Esophagus muscularis mucosa (tissue), 3 donors: ENCODE measurements at regions not wholly inside any gene's neighbourhood (a gene's known extent, or its start where the extent isn't known, plus 50 kb on each side); places are given as distances from the start of the nearest gene placed in this dataset.
"Not testable (repeated sequence)": the region's sequence is repeated elsewhere in the genome, so short reads cannot be mapped to it uniquely, and the experiment has no call there.

ENCODE experiments used
- POLR2A ChIP-seq: fragments of 450-650 bp; IDR thresholded peaks from one replicate; pipeline ENCODE4 v1.6.1; 2017; ENCODE audit warnings: antibody characterized with exemption, moderate library complexity, mild to moderate bottlenecking, low read depth
- POLR2AphosphoS5 ChIP-seq, 2 donors: sonication (generic); formaldehyde crosslinking; IDR thresholded peaks; one replicate each; pipeline ENCODE4 v1.6.1; 2017; ENCODE audit warnings: antibody characterized with exemption in 2 of 2
- TF ChIP-seq, protein P1 (sequence below), 3 experiments: fragments of 200-600 bp in 2 of 3; fragments of 450-650 bp in 1 of 3; sonication (generic) in 2 of 3; IDR thresholded peaks; one replicate each; pipeline ENCODE4 v1.5.1; 2017 to 2019; ENCODE audit warnings: antibody characterized with exemption in 3 of 3, mild to moderate bottlenecking in 2 of 3, moderate library complexity in 1 of 3

DNA sequence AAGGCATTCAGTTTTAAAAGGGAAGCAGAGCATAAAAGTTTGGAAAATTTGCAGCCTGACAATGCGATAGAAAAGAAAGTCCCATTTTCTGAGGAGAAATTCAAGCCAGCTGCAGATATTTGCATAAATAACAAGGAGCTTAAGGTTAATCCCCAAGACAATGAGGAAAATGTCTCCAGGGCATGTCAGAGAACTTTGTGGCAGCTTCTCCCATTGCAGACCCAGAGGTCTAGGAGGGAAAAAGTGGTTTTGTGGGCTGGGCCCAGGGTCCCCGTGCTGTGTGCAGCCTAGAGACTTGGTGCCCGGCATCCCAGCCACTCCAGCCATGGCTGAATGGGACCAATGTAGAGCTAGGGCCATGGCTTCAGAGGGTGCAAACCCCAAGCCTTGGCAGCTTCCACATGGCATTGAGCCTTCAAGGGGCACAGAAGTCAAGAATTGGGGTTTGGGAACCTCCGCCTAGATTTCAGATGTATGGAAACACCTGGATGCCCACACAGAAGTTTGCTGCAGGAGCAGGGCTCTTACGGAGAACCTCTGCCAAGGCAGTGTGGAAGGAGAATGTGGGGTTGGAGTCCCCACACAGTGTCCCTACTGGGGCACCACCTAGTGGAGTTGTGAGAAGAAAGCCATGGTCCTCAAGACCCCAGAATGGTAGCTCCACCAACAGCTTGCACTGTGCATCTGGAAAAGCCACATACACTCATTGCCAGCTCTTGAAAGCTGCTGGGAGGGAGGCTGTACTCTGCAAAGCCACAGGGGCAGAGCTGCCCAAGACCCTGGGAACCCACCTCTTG is 62.3 kb upstream of the SSBP3 start:
- TF ChIP-seq, protein P1, sequence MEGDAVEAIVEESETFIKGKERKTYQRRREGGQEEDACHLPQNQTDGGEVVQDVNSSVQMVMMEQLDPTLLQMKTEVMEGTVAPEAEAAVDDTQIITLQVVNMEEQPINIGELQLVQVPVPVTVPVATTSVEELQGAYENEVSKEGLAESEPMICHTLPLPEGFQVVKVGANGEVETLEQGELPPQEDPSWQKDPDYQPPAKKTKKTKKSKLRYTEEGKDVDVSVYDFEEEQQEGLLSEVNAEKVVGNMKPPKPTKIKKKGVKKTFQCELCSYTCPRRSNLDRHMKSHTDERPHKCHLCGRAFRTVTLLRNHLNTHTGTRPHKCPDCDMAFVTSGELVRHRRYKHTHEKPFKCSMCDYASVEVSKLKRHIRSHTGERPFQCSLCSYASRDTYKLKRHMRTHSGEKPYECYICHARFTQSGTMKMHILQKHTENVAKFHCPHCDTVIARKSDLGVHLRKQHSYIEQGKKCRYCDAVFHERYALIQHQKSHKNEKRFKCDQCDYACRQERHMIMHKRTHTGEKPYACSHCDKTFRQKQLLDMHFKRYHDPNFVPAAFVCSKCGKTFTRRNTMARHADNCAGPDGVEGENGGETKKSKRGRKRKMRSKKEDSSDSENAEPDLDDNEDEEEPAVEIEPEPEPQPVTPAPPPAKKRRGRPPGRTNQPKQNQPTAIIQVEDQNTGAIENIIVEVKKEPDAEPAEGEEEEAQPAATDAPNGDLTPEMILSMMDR (IDR thresholded peaks at IDR 0.05), result not testable (repeated sequence)
- TF ChIP-seq POLR2A; POLR2AphosphoS5 (IDR thresholded peaks at IDR 0.05): not testable (repeated sequence)
